ENCODE measurements at regions not wholly inside any gene's neighbourhood (a gene's known extent, or its start where the extent isn't known, plus 50 kb on each side); places are given as distances from the start of the nearest gene placed in this dataset.

DNA sequence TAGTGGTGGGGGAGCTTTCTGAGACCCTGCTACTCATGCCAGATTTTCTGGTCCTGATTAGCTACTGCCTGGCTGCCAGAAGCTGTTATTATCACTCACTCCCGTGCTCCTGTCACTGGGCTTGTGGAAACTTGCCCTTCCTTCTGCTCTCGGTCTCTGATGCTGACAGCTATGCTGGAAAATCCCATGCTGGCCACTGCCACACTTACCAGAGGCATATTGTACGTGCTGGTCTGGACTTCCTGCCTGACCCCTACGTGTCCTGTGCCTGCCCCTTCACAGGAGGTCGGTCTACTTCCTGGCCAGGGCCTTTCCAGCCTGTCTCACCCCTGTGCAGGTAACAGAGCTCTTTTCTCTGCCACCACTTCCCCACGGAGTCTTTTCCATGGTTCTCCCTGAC lies 149.4 kb upstream of the PLEKHG7 start:
- Histone ChIP-seq H3K27me3 (replicated peaks; ENCODE audit: insufficient read depth, low read length) (no peaks in the 10 kb centered on the region), H3K9ac (ENCODE audit: low read length) (no peak overlapping the region), H4K20me1 (ENCODE audit: insufficient read depth, low read length) (no peaks in the 10 kb centered on the region), H3K4me2 (ENCODE audit: low read depth, low read length) (no peak overlapping the region), H3K9me3 (replicated peaks; ENCODE audit: insufficient read depth, low read length) (no peaks in the 10 kb centered on the region), H3K79me2 (ENCODE audit: low read length) (no peaks in the 10 kb centered on the region), H3K9me2 (replicated peaks; ENCODE audit: insufficient read depth, low read length) (no peaks in the 10 kb centered on the region), H3K27ac (ENCODE audit: low read length) (no peak overlapping the region), H3K4me3 (ENCODE audit: low read length) (no peak overlapping the region), H3K4me1 (ENCODE audit: low read length) (peaks cover 69% of the 10 kb centered on the region), H3K36me3 (replicated peaks; ENCODE audit: insufficient read depth, low read length) (no peaks in the 10 kb centered on the region), H3F3A (ENCODE audit: insufficient read depth, low read length) (peaks cover 21% of the 10 kb centered on the region), H2AFZ (ENCODE audit: low read length) (no peak overlapping the region)
- no peak for TF ChIP-seq CTCF (IDR thresholded peaks at IDR 0.05; ENCODE audit: low read length)
- TF ChIP-seq EZH2phosphoT487 (IDR thresholded peaks at IDR 0.05; ENCODE audit: low read length), result no peak
- TF ChIP-seq EZH2 (optimal IDR thresholded peaks at IDR 0.05; ENCODE audit: low read depth, low read length), result no peak
- no peak for DNase-seq

GRCh38 chr12:92552412-92553108 lies 150.2 kb upstream of the PLEKHG7 start:
- no peaks in the 10 kb centered on the region for H3K9me2 ChIP-seq (replicated peaks; ENCODE audit: insufficient read depth, low read length)
- no peak for DNase-seq
- no peaks in the 10 kb centered on the region for H3K9me3 ChIP-seq (replicated peaks; ENCODE audit: insufficient read depth, low read length)
- H3K36me3 ChIP-seq (replicated peaks; ENCODE audit: insufficient read depth, low read length), result no peaks in the 10 kb centered on the region
- peaks cover 65% of the 10 kb centered on the region for H3K4me1 ChIP-seq (ENCODE audit: low read length)
- peak overlapping the region; percentile 5; the same call in 1 of the 2 replicates for H3K9ac ChIP-seq (ENCODE audit: low read length)
- H3K79me2 ChIP-seq (ENCODE audit: low read length), result no peaks in the 10 kb centered on the region
- TF ChIP-seq EZH2phosphoT487 (IDR thresholded peaks at IDR 0.05; ENCODE audit: low read length) (no peak), EZH2 (optimal IDR thresholded peaks at IDR 0.05; ENCODE audit: low read depth, low read length) (no peak), CTCF (IDR thresholded peaks at IDR 0.05; ENCODE audit: low read length) (no peak)
- H3F3A ChIP-seq (ENCODE audit: insufficient read depth, low read length), result peaks cover 21% of the 10 kb centered on the region
- peak overlapping the region; percentile 32; the same call in 1 of the 2 replicates for H3K4me2 ChIP-seq (ENCODE audit: low read depth, low read length)
- no peak overlapping the region for H3K4me3 ChIP-seq (ENCODE audit: low read length)
- no peaks in the 10 kb centered on the region for H3K27me3 ChIP-seq (replicated peaks; ENCODE audit: insufficient read depth, low read length)
- H4K20me1 ChIP-seq (ENCODE audit: insufficient read depth, low read length), result no peaks in the 10 kb centered on the region
- peak overlapping the region; percentile 32; the same call in 1 of the 2 replicates for H2AFZ ChIP-seq (ENCODE audit: low read length)
- peak overlapping the region; percentile 79 for H3K27ac ChIP-seq (ENCODE audit: low read length)

GRCh38 chr12:92551853-92552397 lies 150.9 kb upstream of the PLEKHG7 start:
- H3K36me3 ChIP-seq (replicated peaks; ENCODE audit: insufficient read depth, low read length), result no peaks in the 10 kb centered on the region
- no peaks in the 10 kb centered on the region for H3K79me2 ChIP-seq (ENCODE audit: low read length)
- no peaks in the 10 kb centered on the region for H4K20me1 ChIP-seq (ENCODE audit: insufficient read depth, low read length)
- no peaks in the 10 kb centered on the region for H3K27me3 ChIP-seq (replicated peaks; ENCODE audit: insufficient read depth, low read length)
- peak overlapping the region; percentile 32 for H2AFZ ChIP-seq (ENCODE audit: low read length)
- no peaks in the 10 kb centered on the region for H3K9me2 ChIP-seq (replicated peaks; ENCODE audit: insufficient read depth, low read length)
- H3K4me3 ChIP-seq (ENCODE audit: low read length), result no peak overlapping the region
- H3K4me2 ChIP-seq (ENCODE audit: low read depth, low read length), result peak overlapping the region; percentile 32; the same call in 1 of the 2 replicates
- H3K9ac ChIP-seq (ENCODE audit: low read length), result peak overlapping the region; percentile 5; the same call in 1 of the 2 replicates
- peak; percentile 79 for DNase-seq
- H3K9me3 ChIP-seq (replicated peaks; ENCODE audit: insufficient read depth, low read length), result no peaks in the 10 kb centered on the region
- H3K4me1 ChIP-seq (ENCODE audit: low read length), result peaks cover 64% of the 10 kb centered on the region
- peak overlapping the region; percentile 79 for H3K27ac ChIP-seq (ENCODE audit: low read length)
- no peak for TF ChIP-seq CTCF (IDR thresholded peaks at IDR 0.05; ENCODE audit: low read length)
- TF ChIP-seq EZH2 (optimal IDR thresholded peaks at IDR 0.05; ENCODE audit: low read depth, low read length), result no peak
- TF ChIP-seq EZH2phosphoT487 (IDR thresholded peaks at IDR 0.05; ENCODE audit: low read length), result no peak
- H3F3A ChIP-seq (ENCODE audit: insufficient read depth, low read length), result peaks cover 21% of the 10 kb centered on the region
